Mesothelial cell of epicardium (in vitro differentiated cells): ENCODE measurements at regions not wholly inside any gene's neighbourhood (a gene's known extent, or its start where the extent isn't known, plus 50 kb on each side); places are given as distances from the start of the nearest gene placed in this dataset.

Experiments used
- DNase-seq, 2 experiments: peaks; one replicate each; pipeline ENCODE4 v3.0.0; 2021; ENCODE audit warnings: low spot score in 2 of 2; ENCODE audit not compliant: unreplicated experiment in 2 of 2
- H3K27ac Mint-ChIP-seq: 2 replicates; pipeline ENCODE4 v1.8.0; 2021; ENCODE audit warnings: mixed read lengths
- H3K27me3 Mint-ChIP-seq: 2 replicates; pipeline ENCODE4 v1.8.0; 2021; ENCODE audit warnings: low read depth, mixed read lengths
- H3K36me3 Mint-ChIP-seq: 2 replicates; pipeline ENCODE4 v1.8.0; 2021; ENCODE audit warnings: mixed read lengths
- H3K4me1 Mint-ChIP-seq: 2 replicates; pipeline ENCODE4 v1.8.0; 2021; ENCODE audit warnings: mixed read lengths
- H3K4me3 Mint-ChIP-seq: 2 replicates; pipeline ENCODE4 v1.8.0; 2021; ENCODE audit warnings: mild to moderate bottlenecking, moderate library complexity, mixed read lengths
- H3K9me3 Mint-ChIP-seq: 2 replicates; pipeline ENCODE4 v1.8.0; 2021; ENCODE audit warnings: mixed read lengths
- CTCF ChIP-seq: fragments of 200-600 bp; sonication (generic); IDR thresholded peaks from one replicate; pipeline ENCODE4 v1.5.0; 2021; ENCODE audit warnings: antibody characterized with exemption; ENCODE audit not compliant: unreplicated experiment

GRCh38 chr2:21792571-21792970, 668.8 kb downstream of the TDRD15 start:
- TF ChIP-seq CTCF, result no peak
- no peak for DNase-seq
- Mint-ChIP-seq H3K4me1 (no peaks in the 10 kb centered on the region), H3K27me3 (peaks cover 23% of the 10 kb centered on the region), H3K36me3 (no peaks in the 10 kb centered on the region), H3K4me3 (no peak overlapping the region), H3K9me3 (no peaks in the 10 kb centered on the region), H3K27ac (no peak overlapping the region)

DNA sequence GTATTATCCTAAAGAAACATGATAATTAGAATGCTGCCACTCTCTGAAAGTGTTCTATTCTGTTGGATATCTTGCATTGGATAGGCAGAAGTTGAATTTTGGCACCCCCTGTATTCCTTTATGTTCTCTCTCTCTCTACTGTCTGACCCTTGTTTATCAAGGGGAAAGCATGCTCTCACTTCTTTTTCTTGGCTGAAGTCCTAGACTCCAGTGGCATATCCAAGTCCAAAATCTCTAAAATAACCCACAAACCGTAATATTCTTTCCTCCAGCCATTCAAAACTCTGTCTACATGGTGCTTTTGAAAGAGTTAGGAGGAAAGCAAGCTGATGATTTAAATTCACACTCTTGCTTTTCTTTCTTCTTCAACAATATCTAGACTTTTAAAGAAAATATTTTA, 669.7 kb downstream of the TDRD15 start:
- no peaks in the 10 kb centered on the region for H3K4me1 Mint-ChIP-seq
- H3K9me3 Mint-ChIP-seq, result no peaks in the 10 kb centered on the region
- no peak overlapping the region for H3K27ac Mint-ChIP-seq
- no peak overlapping the region for H3K4me3 Mint-ChIP-seq
- peaks cover 22% of the 10 kb centered on the region for H3K27me3 Mint-ChIP-seq
- TF ChIP-seq CTCF, result no peak
- no peak for DNase-seq
- H3K36me3 Mint-ChIP-seq, result no peaks in the 10 kb centered on the region

- no peaks in the 10 kb centered on the region for H3K36me3 Mint-ChIP-seq
- no peak for TF ChIP-seq CTCF
- H3K4me1 Mint-ChIP-seq, result no peaks in the 10 kb centered on the region
- H3K27ac Mint-ChIP-seq, result no peak overlapping the region
- no peak overlapping the region for H3K4me3 Mint-ChIP-seq
- no peaks in the 10 kb centered on the region for H3K9me3 Mint-ChIP-seq
- no peak for DNase-seq
- peaks cover 19% of the 10 kb centered on the region for H3K27me3 Mint-ChIP-seq
These were observed 670.8 kb downstream of the TDRD15 start for GRCh38 chr2:21794611-21795010.

- Mint-ChIP-seq H3K4me3 (no peak overlapping the region), H3K27me3 (peaks cover 18% of the 10 kb centered on the region), H3K36me3 (no peaks in the 10 kb centered on the region), H3K9me3 (no peaks in the 10 kb centered on the region), H3K27ac (no peak overlapping the region), H3K4me1 (no peaks in the 10 kb centered on the region)
- no peak for DNase-seq
- no peak for TF ChIP-seq CTCF
These were observed 676.6 kb downstream of the TDRD15 start for GRCh38 chr2:21800356-21800755.

DNA sequence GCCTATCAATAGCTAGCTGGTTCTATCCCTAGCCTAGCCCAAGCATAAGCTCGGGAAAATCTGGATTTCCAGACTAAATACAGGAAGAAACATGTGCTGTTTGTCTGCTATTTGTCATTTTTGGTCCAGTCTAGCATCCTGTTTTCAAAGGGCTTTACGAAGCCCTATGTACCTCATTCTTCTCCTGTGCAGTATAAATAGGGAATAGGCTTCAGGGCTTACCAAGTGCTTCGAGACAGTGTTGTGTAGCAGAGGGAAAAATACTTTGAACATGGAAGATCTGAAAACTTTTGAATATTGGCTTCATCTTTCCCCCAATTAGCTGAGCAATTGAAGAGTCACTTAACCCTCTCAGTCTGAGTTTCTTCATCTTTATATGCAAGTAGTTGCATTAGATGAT, 679.8 kb downstream of the TDRD15 start:
- Mint-ChIP-seq H3K27me3 (peaks cover 21% of the 10 kb centered on the region), H3K4me3 (no peak overlapping the region), H3K9me3 (no peaks in the 10 kb centered on the region), H3K27ac (no peak overlapping the region), H3K36me3 (no peaks in the 10 kb centered on the region), H3K4me1 (no peaks in the 10 kb centered on the region)
- no peak for DNase-seq
- no peak for TF ChIP-seq CTCF

DNA sequence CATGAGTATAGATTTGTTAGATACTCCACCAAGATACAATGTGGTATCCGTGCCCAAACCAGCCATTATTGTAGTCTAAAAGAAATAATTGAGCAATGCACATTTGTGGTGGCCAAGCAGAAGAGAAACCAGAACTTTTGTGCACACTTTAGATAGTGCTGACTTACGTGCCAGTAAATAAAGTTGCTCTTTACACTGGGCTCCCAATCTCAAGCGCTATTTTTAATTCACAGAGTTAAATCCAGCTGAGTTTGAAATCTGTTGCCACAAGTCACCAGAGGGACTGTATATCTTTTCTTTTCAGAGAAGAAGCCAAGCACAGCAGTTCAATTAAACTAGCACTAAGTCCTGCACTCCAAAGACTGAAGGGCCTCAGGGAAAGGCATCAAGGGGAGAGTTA, 680.4 kb downstream of the TDRD15 start:
- no peak for TF ChIP-seq CTCF
- H3K4me3 Mint-ChIP-seq, result no peak overlapping the region
- H3K4me1 Mint-ChIP-seq, result no peaks in the 10 kb centered on the region
- H3K9me3 Mint-ChIP-seq, result no peaks in the 10 kb centered on the region
- no peaks in the 10 kb centered on the region for H3K36me3 Mint-ChIP-seq
- peaks cover 21% of the 10 kb centered on the region for H3K27me3 Mint-ChIP-seq
- no peak for DNase-seq
- no peak overlapping the region for H3K27ac Mint-ChIP-seq
